Activated T-cell treated with anti-CD3 and anti-CD28 coated beads for 48 hours (primary cell): ENCODE measurements at regions not wholly inside any gene's neighbourhood (a gene's known extent, or its start where the extent isn't known, plus 50 kb on each side); places are given as distances from the start of the nearest gene placed in this dataset.

ENCODE experiments used
- DNase-seq: peaks from one replicate; pipeline ENCODE4 v3.0.0-alpha.2; 2020; ENCODE audit warnings: low read depth

DNA sequence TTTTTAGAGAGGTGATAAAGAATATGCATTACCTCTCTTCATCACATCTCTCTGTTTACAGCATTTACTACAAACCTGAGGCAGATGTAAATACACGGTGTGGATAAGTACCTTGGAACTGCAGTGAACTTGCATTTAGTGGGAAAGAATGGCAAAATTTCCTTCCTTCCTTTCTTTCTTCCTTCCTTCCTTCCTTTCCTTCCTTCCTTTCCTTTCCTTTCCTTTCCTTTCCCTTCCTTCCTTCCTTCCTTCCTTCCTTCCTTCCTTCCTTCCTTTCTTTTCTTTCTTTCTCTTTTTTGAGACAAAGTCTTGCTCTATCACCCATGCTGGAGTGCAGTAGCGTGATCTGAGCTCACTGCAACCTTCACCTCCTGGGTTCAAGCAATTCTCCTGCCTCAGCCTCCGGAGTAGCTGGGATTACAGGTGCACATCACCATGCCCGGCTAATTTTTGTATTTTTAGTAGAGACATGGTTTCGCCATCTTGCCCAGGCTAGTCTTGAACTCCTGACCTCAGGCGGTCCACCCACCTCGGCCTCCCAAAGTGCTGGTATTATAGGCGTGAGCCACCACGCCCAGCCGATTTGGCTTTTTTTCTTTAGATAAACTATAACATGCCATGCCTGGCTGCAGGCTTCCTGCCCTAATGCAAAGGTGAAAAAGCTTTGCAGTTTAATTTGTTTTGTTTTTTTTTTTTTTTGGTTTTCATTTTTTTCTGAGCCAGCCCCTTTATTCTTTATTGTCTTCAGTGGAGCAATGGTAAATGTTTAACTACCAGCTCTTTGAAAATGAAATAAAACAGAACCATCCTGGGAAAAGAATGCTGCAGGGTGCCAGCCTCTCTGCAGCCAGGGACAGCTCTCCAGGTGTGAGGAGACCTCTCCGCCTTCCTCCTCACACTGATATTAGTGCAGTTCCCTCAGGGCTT is 64.2 kb upstream of the NEDD9 start:
- no peak for DNase-seq

- no peak for DNase-seq
Observed at GRCh38 chr6:11295969-11296368, 63.5 kb upstream of the NEDD9 start.

DNA sequence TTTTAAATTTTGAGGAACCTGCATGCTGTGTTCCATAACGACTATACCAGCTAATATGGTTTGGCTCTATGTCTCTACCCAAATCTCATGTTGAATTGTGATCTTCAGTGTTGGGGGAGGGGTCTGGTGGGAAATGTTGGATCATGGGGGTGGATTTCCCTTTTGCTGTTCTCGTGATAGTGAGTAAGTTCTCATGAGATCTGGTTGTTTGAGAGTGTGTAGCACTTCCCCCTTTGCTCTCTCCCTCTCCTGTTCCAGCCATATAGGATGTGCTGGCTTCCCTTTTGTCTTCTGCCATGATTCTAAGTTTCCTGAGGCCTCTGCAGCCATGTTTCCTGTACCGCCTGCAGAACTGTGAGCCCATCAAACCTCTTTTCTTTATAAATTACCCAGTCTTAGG is 61.8 kb upstream of the NEDD9 start:
- DNase-seq, result no peak

DNA sequence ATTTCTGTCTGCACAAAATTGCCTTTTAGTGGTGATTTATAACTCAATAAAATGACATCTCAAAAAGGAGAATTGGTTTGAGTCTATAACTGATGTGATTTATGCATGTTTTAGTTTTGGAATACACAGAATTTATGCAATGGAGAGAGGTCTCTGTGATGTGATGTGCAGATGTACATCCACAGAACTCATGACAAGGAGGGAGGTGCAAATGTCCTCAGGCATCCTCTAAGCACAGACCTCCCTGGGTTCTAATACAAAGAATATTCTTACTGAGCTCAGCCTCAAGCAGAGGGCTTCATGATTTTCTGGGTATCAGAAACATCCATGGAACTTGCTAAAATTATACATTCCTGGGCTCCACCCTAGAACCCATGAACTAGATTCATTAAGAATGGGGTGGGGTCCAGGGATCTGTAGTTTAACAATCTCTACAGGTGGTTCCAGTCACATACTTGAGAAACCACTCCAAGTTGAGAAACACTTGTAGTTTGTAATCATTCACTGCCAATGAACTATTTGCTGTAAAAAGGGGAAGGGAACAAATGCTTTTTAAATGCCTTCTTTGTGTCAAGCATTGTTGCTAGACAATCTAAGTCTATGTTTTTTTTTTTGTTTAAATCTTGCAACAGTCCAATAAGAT is 60.2 kb upstream of the NEDD9 start:
- no peak for DNase-seq

- no peak for DNase-seq
Observed at GRCh38 chr6:11292091-11292490, 59.6 kb upstream of the NEDD9 start.

GRCh38 chr6:11291582-11291981 is 59.1 kb upstream of the NEDD9 start:
- no peak for DNase-seq

DNA sequence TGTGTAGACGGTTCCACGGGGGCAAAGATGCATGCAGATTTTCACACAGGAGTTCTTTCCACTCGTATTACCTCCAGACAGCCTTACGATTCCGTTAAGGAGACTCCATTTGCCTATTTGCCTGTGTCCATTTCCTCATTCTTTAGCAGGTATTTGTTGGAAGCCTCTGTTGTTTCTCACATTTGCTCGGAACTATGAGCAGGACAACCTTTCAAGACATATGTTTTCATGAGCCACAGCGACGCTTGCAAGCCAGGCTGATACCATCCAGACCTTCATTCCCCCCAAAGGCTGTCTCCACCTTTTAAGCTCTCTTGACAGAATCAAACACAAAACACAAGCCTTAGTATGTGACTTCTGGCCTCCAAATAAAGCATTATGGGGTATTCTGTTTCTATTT is 57.6 kb upstream of the NEDD9 start:
- DNase-seq, result no peak

DNA sequence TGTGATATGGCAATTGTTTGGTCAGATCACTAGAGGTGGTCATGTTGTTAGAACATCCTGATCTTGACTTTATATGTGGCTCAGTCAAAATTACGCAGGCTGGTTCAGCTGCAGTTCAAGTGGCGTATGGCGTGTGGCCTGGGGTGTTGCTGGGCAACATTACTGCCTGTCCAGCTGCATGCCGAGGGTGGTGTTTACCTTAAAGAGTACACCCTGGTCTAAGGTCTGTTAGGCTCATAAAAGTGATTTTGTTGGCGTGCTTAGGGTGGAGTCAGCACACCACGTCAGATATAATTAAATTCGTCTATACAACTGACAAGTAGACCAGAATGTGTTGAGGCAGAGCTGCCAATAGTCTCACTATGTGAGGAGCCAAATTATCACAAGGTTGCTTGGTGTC is 55.6 kb upstream of the NEDD9 start:
- no peak for DNase-seq

- no peak for DNase-seq
Observed at GRCh38 chr6:11284996-11285395, 52.5 kb upstream of the NEDD9 start.

DNA sequence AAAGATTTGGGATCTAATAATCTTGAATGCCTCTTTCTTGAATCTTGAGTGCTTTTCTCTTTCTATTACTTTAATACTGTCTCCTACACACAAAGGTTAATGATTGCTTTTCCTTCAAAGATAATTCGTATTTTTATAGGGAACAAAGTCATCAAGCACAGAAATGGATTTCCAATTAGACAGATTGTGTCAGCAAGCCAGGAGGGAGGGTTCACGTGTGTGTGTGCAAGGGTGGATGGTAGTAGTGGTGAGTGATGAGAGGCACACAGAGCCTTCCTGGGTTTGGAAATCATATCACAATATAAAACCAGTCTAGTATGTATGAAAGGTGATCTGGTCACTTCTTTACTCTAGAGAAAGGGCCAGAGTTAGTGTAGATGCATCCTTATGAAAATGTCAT is 51.2 kb upstream of the NEDD9 start:
- DNase-seq, result no peak

DNA sequence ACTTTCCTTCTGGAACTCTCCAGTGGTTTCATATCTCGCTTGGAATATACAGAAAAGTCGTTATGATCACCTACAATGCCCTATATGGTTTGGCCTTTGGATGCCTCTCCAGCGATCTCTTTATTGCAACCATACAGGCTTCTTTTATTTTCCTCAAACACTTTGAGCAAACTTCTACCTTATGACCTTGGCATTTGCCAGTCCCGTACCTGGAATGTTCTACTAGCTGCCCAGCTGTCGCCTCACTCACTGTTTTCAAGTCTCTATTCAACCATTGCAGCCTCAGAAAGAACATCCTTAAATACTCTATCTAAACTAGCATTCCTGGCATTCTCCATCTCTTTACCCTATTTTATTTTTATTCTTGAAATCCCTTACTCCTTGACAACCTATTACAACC is 50.4 kb upstream of the NEDD9 start:
- no peak for DNase-seq
